Tibial nerve (tissue), 4 donors: ENCODE measurements at regions not wholly inside any gene's neighbourhood (a gene's known extent, or its start where the extent isn't known, plus 50 kb on each side); places are given as distances from the start of the nearest gene placed in this dataset.

Experiments
- DNase-seq, 2 donors: peaks; one replicate each; pipeline ENCODE4 v3.0.0-alpha.2; 2019; ENCODE audit warnings: low spot score in 2 of 2
- H3K27ac ChIP-seq, 4 donors: fragments of 200-600 bp; sonication (generic) in 3 of 4; one replicate each; pipeline ENCODE4 v1.5.1; 2017 to 2019; ENCODE audit warnings: mild to moderate bottlenecking in 1 of 4
- H3K27me3 ChIP-seq, 2 donors: fragments of 200-600 bp; sonication (generic) in 1 of 2; one replicate each; pipeline versions ENCODE4 v1.5.1 to v1.6.0; 2017 to 2019
- H3K36me3 ChIP-seq, 3 donors: fragments of 200-600 bp; sonication (generic); one replicate each; pipeline ENCODE4 v1.5.1; 2018 to 2019
- H3K4me1 ChIP-seq, 4 donors: fragments of 200-600 bp; sonication (generic) in 3 of 4; one replicate each; pipeline ENCODE4 v1.5.1; 2017 to 2019
- H3K4me3 ChIP-seq, 4 donors: fragments of 200-600 bp; sonication (generic) in 3 of 4; one replicate each; pipeline ENCODE4 v1.5.1; 2017 to 2019; ENCODE audit warnings: mild to moderate bottlenecking in 1 of 4, moderate library complexity in 1 of 4
- H3K9me3 ChIP-seq, 4 donors: fragments of 200-600 bp; sonication (generic) in 3 of 4; one replicate each; pipeline ENCODE4 v1.5.1; 2017 to 2019
- CTCF ChIP-seq, 5 experiments: fragments of 200-600 bp in 3 of 5; fragments of 450-650 bp in 2 of 5; sonication (generic) in 3 of 5; IDR thresholded peaks; one replicate each; pipeline ENCODE4 v1.5.1; 2016 to 2019; ENCODE audit warnings: antibody characterized with exemption in 5 of 5, mild to moderate bottlenecking in 3 of 5, moderate library complexity in 2 of 5
- EP300 ChIP-seq, 2 donors: sonication (generic); formaldehyde crosslinking; IDR thresholded peaks; one replicate each; pipeline ENCODE4 v1.6.1; 2017; ENCODE audit warnings: antibody characterized with exemption in 2 of 2, mild to moderate bottlenecking in 1 of 2
- POLR2A ChIP-seq, 2 donors: fragments of 450-650 bp; IDR thresholded peaks; one replicate each; pipeline ENCODE4 v1.6.1; 2017; ENCODE audit warnings: antibody characterized with exemption in 2 of 2, mild to moderate bottlenecking in 2 of 2, moderate library complexity in 2 of 2
- WGBS, 2 donors: methylation state at CpG; one replicate each; pipeline ENCODE4 v1.1.5; 2018; 5-methylcytosine and 5-hydroxymethylcytosine counted together

- no peaks in the 10 kb centered on the region for H3K36me3 ChIP-seq
- H3K27me3 ChIP-seq, result no peaks in the 10 kb centered on the region
- no peak overlapping the region for H3K4me3 ChIP-seq
- H3K9me3 ChIP-seq, result no peaks in the 10 kb centered on the region
- H3K4me1 ChIP-seq, result peaks cover 0 to 25% (median 6%) of the 10 kb centered on the region in 4 donors
- 35 to 58% methylated on average over 1 of the region's 1 CpG for WGBS, 2 donors
- DNase-seq, result no peak
- no peak overlapping the region for H3K27ac ChIP-seq
- no peak for TF ChIP-seq POLR2A (IDR thresholded peaks at IDR 0.05)
- no peak for TF ChIP-seq EP300 (IDR thresholded peaks at IDR 0.05)
- TF ChIP-seq CTCF (IDR thresholded peaks at IDR 0.05), result no peak
Measured at GRCh38 chr4:108351791-108352190, 183.1 kb upstream of the LEF1 start.

GRCh38 chr4:108350332-108350731 is 181.6 kb upstream of the LEF1 start:
- DNase-seq, result no peak
- no peak overlapping the region for H3K27ac ChIP-seq
- no peak for TF ChIP-seq EP300 (IDR thresholded peaks at IDR 0.05)
- peaks cover 0 to 38% (median 8%) of the 10 kb centered on the region in 4 donors for H3K4me1 ChIP-seq
- no peak overlapping the region for H3K4me3 ChIP-seq
- H3K27me3 ChIP-seq, result no peaks in the 10 kb centered on the region
- no peaks in the 10 kb centered on the region for H3K36me3 ChIP-seq
- WGBS, 2 donors, result 72 to 78% methylated on average over 14 of the region's 14 CpGs
- H3K9me3 ChIP-seq, result no peaks in the 10 kb centered on the region

GRCh38 chr4:108346818-108347210 is 178.1 kb upstream of the LEF1 start:
- DNase-seq, result no peak
- no peaks in the 10 kb centered on the region for H3K27me3 ChIP-seq
- H3K4me1 ChIP-seq, result peaks cover 0 to 41% (median 3%) of the 10 kb centered on the region in 4 donors
- H3K27ac ChIP-seq, result peak overlapping the region in 1 of 4 donors; percentile 44
- 96 to 97% methylated on average over 1 of the region's 1 CpG for WGBS, 2 donors
- TF ChIP-seq CTCF (IDR thresholded peaks at IDR 0.05) (no peak), POLR2A (IDR thresholded peaks at IDR 0.05) (no peak)
- H3K36me3 ChIP-seq, result no peaks in the 10 kb centered on the region
- H3K9me3 ChIP-seq, result no peaks in the 10 kb centered on the region
- H3K4me3 ChIP-seq, result no peak overlapping the region

GRCh38 chr4:108345862-108346817 is 177.4 kb upstream of the LEF1 start:
- no peak overlapping the region for H3K4me3 ChIP-seq
- H3K9me3 ChIP-seq, result no peaks in the 10 kb centered on the region
- peaks cover 0 to 34% (median 3%) of the 10 kb centered on the region in 4 donors for H3K4me1 ChIP-seq
- peak overlapping the region in 1 of 4 donors; percentile 44 for H3K27ac ChIP-seq
- no peaks in the 10 kb centered on the region for H3K36me3 ChIP-seq
- H3K27me3 ChIP-seq, result no peaks in the 10 kb centered on the region
- 41 to 42% methylated on average over 2 of the region's 2 CpGs for WGBS, 2 donors
- no peak for DNase-seq
- TF ChIP-seq CTCF (IDR thresholded peaks at IDR 0.05) (no peak), POLR2A (IDR thresholded peaks at IDR 0.05) (no peak), EP300 (IDR thresholded peaks at IDR 0.05) (no peak)

GRCh38 chr4:108342325-108342970 is 173.7 kb upstream of the LEF1 start:
- Histone ChIP-seq H3K9me3 (no peaks in the 10 kb centered on the region), H3K4me1 (peaks cover 0 to 33% (median 3%) of the 10 kb centered on the region in 4 donors), H3K4me3 (no peak overlapping the region), H3K36me3 (no peaks in the 10 kb centered on the region), H3K27ac (peak overlapping the region in 2 of 4 donors; percentile 47 to 61), H3K27me3 (no peaks in the 10 kb centered on the region)
- TF ChIP-seq CTCF (IDR thresholded peaks at IDR 0.05), result peak in 1 of 5 experiments; percentile 5
- TF ChIP-seq EP300 (IDR thresholded peaks at IDR 0.05), result no peak
- 56 to 60% methylated on average over 3 of the region's 3 CpGs for WGBS, 2 donors
- no peak for DNase-seq
